ENCODE measurements at regions not wholly inside any gene's neighbourhood (a gene's known extent, or its start where the extent isn't known, plus 50 kb on each side); places are given as distances from the start of the nearest gene placed in this dataset.
"Not testable (repeated sequence)": the region's sequence is repeated elsewhere in the genome, so short reads cannot be mapped to it uniquely, and the experiment has no call there.

GRCh38 chr6:86872810-86873209, 64.5 kb upstream of the HTR1E start:
- TF ChIP-seq, protein P1, sequence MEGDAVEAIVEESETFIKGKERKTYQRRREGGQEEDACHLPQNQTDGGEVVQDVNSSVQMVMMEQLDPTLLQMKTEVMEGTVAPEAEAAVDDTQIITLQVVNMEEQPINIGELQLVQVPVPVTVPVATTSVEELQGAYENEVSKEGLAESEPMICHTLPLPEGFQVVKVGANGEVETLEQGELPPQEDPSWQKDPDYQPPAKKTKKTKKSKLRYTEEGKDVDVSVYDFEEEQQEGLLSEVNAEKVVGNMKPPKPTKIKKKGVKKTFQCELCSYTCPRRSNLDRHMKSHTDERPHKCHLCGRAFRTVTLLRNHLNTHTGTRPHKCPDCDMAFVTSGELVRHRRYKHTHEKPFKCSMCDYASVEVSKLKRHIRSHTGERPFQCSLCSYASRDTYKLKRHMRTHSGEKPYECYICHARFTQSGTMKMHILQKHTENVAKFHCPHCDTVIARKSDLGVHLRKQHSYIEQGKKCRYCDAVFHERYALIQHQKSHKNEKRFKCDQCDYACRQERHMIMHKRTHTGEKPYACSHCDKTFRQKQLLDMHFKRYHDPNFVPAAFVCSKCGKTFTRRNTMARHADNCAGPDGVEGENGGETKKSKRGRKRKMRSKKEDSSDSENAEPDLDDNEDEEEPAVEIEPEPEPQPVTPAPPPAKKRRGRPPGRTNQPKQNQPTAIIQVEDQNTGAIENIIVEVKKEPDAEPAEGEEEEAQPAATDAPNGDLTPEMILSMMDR (conservative IDR thresholded peaks at IDR 0.05 in 1 of 2, IDR thresholded peaks at IDR 0.05 in 1 of 2; ENCODE audit: low read depth in 1 of 2, low read length in 2 of 2) = not testable (repeated sequence)
- TF ChIP-seq EZH2 (IDR thresholded peaks at IDR 0.05; ENCODE audit: low read length, missing control alignments) = not testable (repeated sequence)

Measured in fibroblast of lung (primary cell).